ENCODE measurements at regions not wholly inside any gene's neighbourhood (a gene's known extent, or its start where the extent isn't known, plus 50 kb on each side); places are given as distances from the start of the nearest gene placed in this dataset.

- Mint-ChIP-seq H3K4me1 (peaks cover 4 to 6% of the 10 kb centered on the region in 2 experiments; a peak in 3 of 4 replicates), H3K27me3 (ENCODE audit: low read depth) (no peaks in the 10 kb centered on the region), H3K27ac (no peak overlapping the region), H3K36me3 (ENCODE audit: insufficient read depth in 1 of 3, low read depth in 3 of 3) (no peaks in the 10 kb centered on the region), H3K9me3 (no peaks in the 10 kb centered on the region), H3K4me3 (no peak overlapping the region)
- no peak overlapping the region for H2AFZ ChIP-seq (ENCODE audit: low read length)
- no peak overlapping the region for H4K5ac ChIP-seq (ENCODE audit: insufficient read length, low read depth, low read length)
- WGBS (ENCODE audit: extremely low coverage, insufficient read length, low lambda C conversion rate): no CpG with 5 or more reads among the region's 4 CpGs
- H2BK12ac ChIP-seq (ENCODE audit: insufficient read length, low read depth, low read length): no peak overlapping the region
- no peak overlapping the region for H3K4me2 ChIP-seq (ENCODE audit: insufficient read depth, insufficient read length, low read length)
- H4K8ac ChIP-seq (replicated peaks; ENCODE audit: insufficient read length, low read depth, low read length): no peak overlapping the region
- no peak overlapping the region for H3K4ac ChIP-seq (ENCODE audit: low read depth, low read length)
- no peak overlapping the region for H2BK15ac ChIP-seq (ENCODE audit: low read depth, low read length)
- H3K18ac ChIP-seq (ENCODE audit: insufficient read length, low read depth, low read length): no peak overlapping the region
- no peak overlapping the region for H2BK5ac ChIP-seq (ENCODE audit: insufficient read length, low read length)
- no peak overlapping the region for H3K23ac ChIP-seq (ENCODE audit: insufficient read length, low read depth, low read length)
- no peaks in the 10 kb centered on the region for H3K9me3 ChIP-seq (ENCODE audit: control insufficient read depth, low read depth, low read length)
- H2BK120ac ChIP-seq (ENCODE audit: low read depth, low read length, poor library complexity, severe bottlenecking): no peak overlapping the region
- TF ChIP-seq, protein P1, sequence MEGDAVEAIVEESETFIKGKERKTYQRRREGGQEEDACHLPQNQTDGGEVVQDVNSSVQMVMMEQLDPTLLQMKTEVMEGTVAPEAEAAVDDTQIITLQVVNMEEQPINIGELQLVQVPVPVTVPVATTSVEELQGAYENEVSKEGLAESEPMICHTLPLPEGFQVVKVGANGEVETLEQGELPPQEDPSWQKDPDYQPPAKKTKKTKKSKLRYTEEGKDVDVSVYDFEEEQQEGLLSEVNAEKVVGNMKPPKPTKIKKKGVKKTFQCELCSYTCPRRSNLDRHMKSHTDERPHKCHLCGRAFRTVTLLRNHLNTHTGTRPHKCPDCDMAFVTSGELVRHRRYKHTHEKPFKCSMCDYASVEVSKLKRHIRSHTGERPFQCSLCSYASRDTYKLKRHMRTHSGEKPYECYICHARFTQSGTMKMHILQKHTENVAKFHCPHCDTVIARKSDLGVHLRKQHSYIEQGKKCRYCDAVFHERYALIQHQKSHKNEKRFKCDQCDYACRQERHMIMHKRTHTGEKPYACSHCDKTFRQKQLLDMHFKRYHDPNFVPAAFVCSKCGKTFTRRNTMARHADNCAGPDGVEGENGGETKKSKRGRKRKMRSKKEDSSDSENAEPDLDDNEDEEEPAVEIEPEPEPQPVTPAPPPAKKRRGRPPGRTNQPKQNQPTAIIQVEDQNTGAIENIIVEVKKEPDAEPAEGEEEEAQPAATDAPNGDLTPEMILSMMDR (conservative IDR thresholded peaks at IDR 0.05): no peak
- H2BK20ac ChIP-seq (ENCODE audit: low read depth, low read length, poor library complexity, severe bottlenecking): no peak overlapping the region
- no peak overlapping the region for H3K56ac ChIP-seq (ENCODE audit: insufficient read length, low read depth, low read length)
- no peak overlapping the region for H3K14ac ChIP-seq (ENCODE audit: insufficient read depth, low read length)
- H3T11ph ChIP-seq (ENCODE audit: low read length): no peak overlapping the region
- no peaks in the 10 kb centered on the region for H4K20me1 ChIP-seq (ENCODE audit: control insufficient read depth, insufficient read depth, insufficient read length)
- H3K79me1 ChIP-seq (ENCODE audit: insufficient read depth, low read depth, low read length, poor library complexity, severe bottlenecking): no peaks in the 10 kb centered on the region
- H3K4me1 ChIP-seq (ENCODE audit: insufficient read depth, low read length): no peaks in the 10 kb centered on the region; the same call in 1 of the 2 replicates
- H3K23me2 ChIP-seq (ENCODE audit: insufficient read length, low read depth, low read length, poor library complexity, severe bottlenecking): no peaks in the 10 kb centered on the region
- no peak overlapping the region for H4K91ac ChIP-seq (ENCODE audit: insufficient read length, low read depth, low read length)
- H3K27me3 ChIP-seq (ENCODE audit: insufficient read depth, low read length): no peaks in the 10 kb centered on the region
- H3K27ac ChIP-seq (ENCODE audit: insufficient read length, low read depth, low read length): no peak overlapping the region
- no peak overlapping the region for H2AK5ac ChIP-seq (ENCODE audit: insufficient read length, low read length)
- no peaks in the 10 kb centered on the region for H3K79me2 ChIP-seq (ENCODE audit: insufficient read depth, low read length)
- H3K9ac ChIP-seq (ENCODE audit: extremely low read depth, insufficient read length, low read length): no peak overlapping the region
- no peak for DNase-seq
Observed at GRCh38 chr18:56323673-56324072, 314.7 kb downstream of the TXNL1 start.
